ENCODE measurements at regions not wholly inside any gene's neighbourhood (a gene's known extent, or its start where the extent isn't known, plus 50 kb on each side); places are given as distances from the start of the nearest gene placed in this dataset.
"Not testable (repeated sequence)": the region's sequence is repeated elsewhere in the genome, so short reads cannot be mapped to it uniquely, and the experiment has no call there.

GRCh38 chr6:15927531-15928225, 201.2 kb upstream of the MYLIP start:
- DNase-seq (ENCODE audit: low spot score): no peak

GRCh38 chr6:15926256-15926655, 202.6 kb upstream of the MYLIP start:
- no peak for DNase-seq (ENCODE audit: low spot score)

- no peak for DNase-seq (ENCODE audit: low spot score)
These were observed 204.0 kb upstream of the MYLIP start for GRCh38 chr6:15924893-15925292.

GRCh38 chr6:15922510-15923250, 206.2 kb upstream of the MYLIP start:
- DNase-seq (ENCODE audit: low spot score): no peak

GRCh38 chr6:15921243-15921642, 207.6 kb upstream of the MYLIP start:
- no peak for DNase-seq (ENCODE audit: low spot score)

- no peak for DNase-seq (ENCODE audit: low spot score)
These were observed 212.3 kb upstream of the MYLIP start for GRCh38 chr6:15916581-15916980.

- no peak for DNase-seq (ENCODE audit: low spot score)
These were observed 213.2 kb upstream of the MYLIP start for GRCh38 chr6:15915508-15916178.

GRCh38 chr6:15914553-15914952, 214.3 kb upstream of the MYLIP start:
- DNase-seq (ENCODE audit: low spot score): no peak

GRCh38 chr6:15913573-15913972, 215.3 kb upstream of the MYLIP start:
- DNase-seq (ENCODE audit: low spot score): no peak

GRCh38 chr6:15912505-15913400, 216.1 kb upstream of the MYLIP start:
- DNase-seq (ENCODE audit: low spot score): no peak

- no peak for DNase-seq (ENCODE audit: low spot score)
These were observed 217.0 kb upstream of the MYLIP start for GRCh38 chr6:15911753-15912504.

GRCh38 chr6:15909290-15910070, 219.4 kb upstream of the MYLIP start:
- DNase-seq (ENCODE audit: low spot score): no peak

- no peak for DNase-seq (ENCODE audit: low spot score)
These were observed 220.0 kb upstream of the MYLIP start for GRCh38 chr6:15908871-15909270.

GRCh38 chr6:15907914-15908518, 220.9 kb upstream of the MYLIP start:
- DNase-seq (ENCODE audit: low spot score): no peak

- not testable (repeated sequence) for DNase-seq (ENCODE audit: low spot score)
These were observed 221.5 kb upstream of the MYLIP start for GRCh38 chr6:15907220-15907913.

GRCh38 chr6:15906420-15907016, 222.4 kb upstream of the MYLIP start:
- no peak for DNase-seq (ENCODE audit: low spot score)

GRCh38 chr6:15905488-15906419, 223.1 kb upstream of the MYLIP start:
- DNase-seq (ENCODE audit: low spot score): no peak

All from SW480 (cell line).